ENCODE measurements at regions not wholly inside any gene's neighbourhood (a gene's known extent, or its start where the extent isn't known, plus 50 kb on each side); places are given as distances from the start of the nearest gene placed in this dataset.

GRCh38 chr17:6279659-6280058, 155.3 kb downstream of the AIPL1 start:
- H4K5ac ChIP-seq (ENCODE audit: insufficient read length, low read depth, low read length) = no peak overlapping the region
- peaks cover 0 to 3% (median 0%) of the 10 kb centered on the region in 4 experiments; a peak in 2 of 7 replicates for H3K4me1 ChIP-seq (replicated peaks in 1 of 4; ENCODE audit: control insufficient read depth in 3 of 4, insufficient read depth in 4 of 4, low read length in 3 of 4)
- H3K27me3 ChIP-seq (replicated peaks in 1 of 4; ENCODE audit: control insufficient read depth in 3 of 4, extremely low read depth in 1 of 4, insufficient read depth in 3 of 4, low read length in 3 of 4) = no peaks in the 10 kb centered on the region
- H3K79me1 ChIP-seq (ENCODE audit: low read depth, low read length) = no peaks in the 10 kb centered on the region
- H2BK120ac ChIP-seq (replicated peaks; ENCODE audit: low read depth, low read length) = no peak overlapping the region
- no peak overlapping the region for H3K14ac ChIP-seq (ENCODE audit: insufficient read length)
- 0 out of 2 replicates have a peak overlapping the region, but pooled peaks have one; percentile 61 for H2BK20ac ChIP-seq (ENCODE audit: low read length)
- H3K18ac ChIP-seq (ENCODE audit: extremely low read depth, low read length) = peak overlapping the region; percentile 83
- H2AFZ ChIP-seq (ENCODE audit: low read length) = peak overlapping the region; percentile 55; the same call in 1 of the 2 replicates
- H3K79me2 ChIP-seq (ENCODE audit: control insufficient read depth in 1 of 2, insufficient read depth in 2 of 2, low read length in 2 of 2) = no peaks in the 10 kb centered on the region
- H3K23me2 ChIP-seq (ENCODE audit: low read depth, low read length) = no peaks in the 10 kb centered on the region; the same call in 1 of the 2 replicates
- H4K20me1 ChIP-seq (replicated peaks in 1 of 2; ENCODE audit: control insufficient read depth in 1 of 2, insufficient read depth in 2 of 2, low read length in 2 of 2) = no peaks in the 10 kb centered on the region
- peak overlapping the region; percentile 39; the same call in 1 of the 2 replicates for H4K8ac ChIP-seq (ENCODE audit: extremely low read depth, insufficient read depth, low read length)
- WGBS, 2 experiments (ENCODE audit: extremely low coverage in 1 of 2, insufficient coverage in 1 of 2, insufficient read length in 1 of 2, insufficient replicate concordance in 2 of 2, low coverage in 1 of 2, low lambda C conversion rate in 2 of 2, missing lambda C conversion rate in 1 of 2) = 43% methylated on average over 7 of the region's 7 CpGs; no CpG with 5 or more reads in 1 of the 2 experiments
- FAIRE-seq (peak; percentile 92), DNase-seq (ENCODE audit: low read depth in 1 of 2, low spot score in 2 of 2) (peak; percentile 49 to 74)
- peak overlapping the region; percentile 75 for H3K4ac ChIP-seq (replicated peaks; ENCODE audit: insufficient read length, low read depth, low read length)
- H3K27ac ChIP-seq (ENCODE audit: low read depth, low read length) = no peak overlapping the region
- no peaks in the 10 kb centered on the region for H3K36me3 ChIP-seq (ENCODE audit: control insufficient read depth in 2 of 4, insufficient read depth in 4 of 4, low read length in 3 of 4)
- CTCF ChIA-PET (ENCODE audit: partially characterized antibody) = interaction anchor here (0.9 to 1.4 kb wide), 9 partner anchors 10 to 691 kb away, joined by 3 to 7 read pairs (median 4); no protein-coding TSS in a partner anchor
- no peak overlapping the region for H3K23ac ChIP-seq (ENCODE audit: insufficient read length)
- POLR2A ChIA-PET (ENCODE audit: partially characterized antibody) = no interaction called here
- no peak overlapping the region for H3K56ac ChIP-seq (replicated peaks; ENCODE audit: insufficient read length, low read depth, low read length)
- H2BK5ac ChIP-seq (ENCODE audit: low read depth, low read length) = no peak overlapping the region
- H2BK12ac ChIP-seq (ENCODE audit: low read depth, low read length) = peak overlapping the region; percentile 60; the same call in 1 of the 2 replicates
- H2AK5ac ChIP-seq (ENCODE audit: low read depth, low read length) = no peak overlapping the region
- no peak overlapping the region for H3K4me3 ChIP-seq (ENCODE audit: extremely low read depth in 1 of 4, insufficient read depth in 2 of 4, low read depth in 3 of 4, low read length in 4 of 4)
- no peak overlapping the region for H4K91ac ChIP-seq (replicated peaks; ENCODE audit: insufficient read length, low read length)
- H3K4me2 ChIP-seq (ENCODE audit: insufficient read depth in 1 of 2, low read depth in 2 of 2, low read length in 2 of 2) = no peak overlapping the region
- no peak overlapping the region for H3K9ac ChIP-seq (replicated peaks in 1 of 4; ENCODE audit: extremely low read depth in 1 of 4, low read depth in 3 of 4, low read length in 3 of 4)
- 0 out of 2 replicates have a peak overlapping the region, but pooled peaks have one; percentile 65 for H2BK15ac ChIP-seq (ENCODE audit: low read length)
- H3K9me3 ChIP-seq (ENCODE audit: insufficient read depth in 2 of 2, low read depth in 1 of 2, low read length in 1 of 2) = no peaks in the 10 kb centered on the region
- TF ChIP-seq RAD21 (IDR thresholded peaks at IDR 0.05 in 1 of 2, conservative IDR thresholded peaks at IDR 0.05 in 1 of 2; ENCODE audit: low read depth in 2 of 2, low read length in 2 of 2) = peak; percentile 99
- TF ChIP-seq CTCF (IDR thresholded peaks at IDR 0.05; ENCODE audit: control extremely low read depth in 1 of 3, insufficient read depth in 1 of 3, low read depth in 1 of 3, low read length in 3 of 3) = peak; percentile 85 to 99 (median 91)
- 0 out of 2 replicates have a peak, but pooled peaks have one; percentile 55 for TF ChIP-seq TCF12 (IDR thresholded peaks at IDR 0.05; ENCODE audit: low read depth, low read length)
- TF ChIP-seq RNF2 (IDR thresholded peaks at IDR 0.05; ENCODE audit: borderline replicate concordance, low read depth, low read length, missing control alignments, poor library complexity, severe bottlenecking) = no peak
- peak; percentile 54; the same call in 1 of the 2 replicates for TF ChIP-seq YY1 (IDR thresholded peaks at IDR 0.05; ENCODE audit: low read depth, low read length)
- TF ChIP-seq KDM5A (IDR thresholded peaks at IDR 0.05; ENCODE audit: low read length) = no peak
- TF ChIP-seq TAF7 (optimal IDR thresholded peaks at IDR 0.05; ENCODE audit: borderline replicate concordance, low read depth, low read length) = no peak
- TF ChIP-seq, protein P1, sequence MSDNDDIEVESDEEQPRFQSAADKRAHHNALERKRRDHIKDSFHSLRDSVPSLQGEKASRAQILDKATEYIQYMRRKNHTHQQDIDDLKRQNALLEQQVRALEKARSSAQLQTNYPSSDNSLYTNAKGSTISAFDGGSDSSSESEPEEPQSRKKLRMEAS (IDR thresholded peaks at IDR 0.05) = peak; percentile 50; the same call in 1 of the 2 replicates
- peak in 1 of 2 experiments; percentile 76; a peak in 2 of 4 replicates for TF ChIP-seq SIN3A (conservative IDR thresholded peaks at IDR 0.05 in 1 of 2, IDR thresholded peaks at IDR 0.05 in 1 of 2; ENCODE audit: low read depth in 1 of 2, low read length in 2 of 2)

Data from H1 (cell line).